Left kidney (tissue), 1 donor: ENCODE measurements at regions not wholly inside any gene's neighbourhood (a gene's known extent, or its start where the extent isn't known, plus 50 kb on each side); places are given as distances from the start of the nearest gene placed in this dataset.
"Not testable (repeated sequence)": the region's sequence is repeated elsewhere in the genome, so short reads cannot be mapped to it uniquely, and the experiment has no call there.

ENCODE experiments used
- DNase-seq: peaks from one replicate; pipeline ENCODE4 v3.0.0-alpha.2; 2013

GRCh38 chr9:113705306-113705927, 170.7 kb upstream of the ZNF618 start:
- DNase-seq: peak; percentile 33

DNA sequence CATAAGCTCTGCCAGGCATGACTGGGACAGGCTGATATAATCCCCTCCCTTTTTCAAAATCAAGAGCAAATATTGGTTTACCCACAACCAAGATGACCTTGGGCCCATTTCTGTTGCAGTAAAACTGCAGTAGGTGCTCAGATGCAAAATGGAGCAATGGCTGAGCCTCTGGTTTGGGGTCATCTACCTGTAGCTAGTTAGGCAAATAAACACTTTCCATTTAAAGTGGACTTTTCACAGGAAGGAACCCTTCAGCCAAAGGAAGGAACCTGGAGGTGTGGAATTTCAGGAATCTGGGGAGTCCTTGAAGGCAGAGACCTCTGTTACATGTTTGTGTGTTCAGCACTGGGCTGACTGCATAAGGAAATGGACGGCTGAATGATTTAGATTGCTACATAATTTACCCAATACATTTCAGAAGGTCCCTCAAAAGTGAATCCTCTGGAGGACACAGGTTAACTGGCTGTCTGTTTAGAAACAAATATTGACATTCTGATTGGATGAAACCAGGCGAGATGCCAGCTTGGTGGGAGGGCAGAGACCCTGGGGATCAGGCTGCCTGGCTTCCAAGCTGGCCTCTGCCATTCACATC, 170.1 kb upstream of the ZNF618 start:
- no peak for DNase-seq

DNA sequence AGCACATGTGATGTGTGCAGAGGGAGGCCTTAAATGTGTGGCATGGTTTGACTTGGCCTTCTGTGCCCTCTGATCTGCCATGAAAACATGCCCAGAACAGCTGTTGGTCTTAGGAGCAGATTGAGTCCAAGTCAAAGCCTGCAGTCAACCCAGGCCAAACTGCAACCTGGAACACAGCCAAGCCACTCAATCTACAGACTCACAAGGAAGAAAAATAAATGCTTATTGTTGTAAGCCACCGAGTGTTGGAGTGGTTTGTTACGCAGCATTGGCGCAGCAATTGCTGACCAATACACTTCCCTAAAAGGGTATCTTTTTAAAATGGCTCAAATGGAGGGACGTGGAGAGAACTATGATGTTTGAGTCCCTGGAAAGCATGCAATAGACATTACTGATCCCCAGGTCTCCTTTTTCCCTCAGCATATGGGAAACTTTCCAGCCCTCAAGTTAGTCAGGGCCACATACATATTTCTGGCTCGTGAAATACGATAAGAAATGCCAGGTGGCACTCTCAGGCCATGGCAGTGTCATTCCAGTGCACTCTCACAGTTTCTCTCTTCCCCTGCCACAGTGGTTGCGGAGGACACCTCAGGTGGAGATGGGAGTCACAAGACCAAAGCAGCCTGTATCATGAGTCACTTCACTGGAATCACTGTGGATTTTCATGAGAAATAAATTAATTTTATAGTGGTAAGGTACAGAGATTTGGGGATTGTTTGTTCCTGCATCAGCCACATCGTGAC, 168.0 kb upstream of the ZNF618 start:
- DNase-seq: no peak

DNA sequence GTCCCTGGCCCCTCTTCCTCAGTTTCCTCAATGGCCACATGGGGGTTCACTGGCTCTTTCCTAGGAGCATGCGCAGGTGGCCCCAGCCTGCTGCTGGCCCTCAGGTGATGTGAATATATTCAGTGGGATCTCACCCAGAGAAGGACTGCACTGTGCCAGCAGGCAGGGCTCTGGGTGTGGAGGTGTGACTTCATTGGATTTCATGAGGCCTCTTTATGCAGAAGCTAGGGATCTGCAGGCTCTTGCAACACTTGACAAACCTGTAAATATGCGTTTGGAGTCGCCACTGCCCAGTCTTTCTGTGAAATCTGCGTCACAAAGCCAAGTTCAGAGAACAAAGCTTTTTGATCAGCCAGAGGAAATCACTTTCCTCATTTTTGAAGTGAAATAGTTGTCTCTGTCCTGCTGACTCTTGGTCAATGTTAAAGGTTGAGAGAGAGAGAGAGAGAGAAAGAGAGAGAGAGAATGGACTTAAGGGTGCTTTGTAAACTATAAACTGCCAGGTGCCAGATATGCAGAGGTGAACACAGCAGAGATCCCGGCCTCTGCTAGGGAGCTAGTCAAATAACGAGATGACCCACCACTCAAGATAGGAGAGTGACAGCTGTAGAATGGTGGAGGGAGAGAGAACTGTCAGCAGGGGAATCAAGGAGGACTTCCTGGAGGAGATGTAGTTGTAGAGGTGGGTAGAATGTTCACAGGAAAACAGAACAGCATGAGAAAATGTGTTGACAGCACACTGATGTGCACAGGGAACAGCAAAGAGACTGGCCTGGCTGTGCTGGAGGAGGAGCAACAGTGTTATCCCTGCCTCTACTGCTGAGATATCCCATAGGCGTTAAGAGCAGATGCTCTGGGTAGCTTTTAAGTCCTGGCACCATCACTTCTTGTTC, 167.0 kb upstream of the ZNF618 start:
- DNase-seq: no peak

- DNase-seq: no peak
These were observed 166.4 kb upstream of the ZNF618 start for GRCh38 chr9:113709721-113710120.

DNA sequence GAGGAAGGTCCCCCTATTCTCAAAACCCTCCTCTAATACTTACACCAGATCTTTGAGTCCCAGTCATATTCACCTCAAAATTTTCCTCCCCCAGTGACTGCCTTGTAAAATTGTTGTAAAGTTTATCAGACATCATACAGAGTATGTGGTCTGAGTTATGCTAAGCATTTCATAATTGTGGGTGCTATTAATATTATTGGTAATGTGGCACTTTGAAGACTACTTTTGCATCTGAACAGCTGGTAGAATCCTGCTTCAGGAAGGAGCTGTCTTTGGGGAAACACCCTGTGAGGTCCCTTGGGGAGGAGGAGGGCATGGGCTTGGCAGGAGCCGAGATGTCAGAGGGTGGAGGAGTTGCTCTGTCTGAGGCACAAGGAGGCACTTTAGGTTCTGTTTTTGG, 164.9 kb upstream of the ZNF618 start:
- no peak for DNase-seq

DNA sequence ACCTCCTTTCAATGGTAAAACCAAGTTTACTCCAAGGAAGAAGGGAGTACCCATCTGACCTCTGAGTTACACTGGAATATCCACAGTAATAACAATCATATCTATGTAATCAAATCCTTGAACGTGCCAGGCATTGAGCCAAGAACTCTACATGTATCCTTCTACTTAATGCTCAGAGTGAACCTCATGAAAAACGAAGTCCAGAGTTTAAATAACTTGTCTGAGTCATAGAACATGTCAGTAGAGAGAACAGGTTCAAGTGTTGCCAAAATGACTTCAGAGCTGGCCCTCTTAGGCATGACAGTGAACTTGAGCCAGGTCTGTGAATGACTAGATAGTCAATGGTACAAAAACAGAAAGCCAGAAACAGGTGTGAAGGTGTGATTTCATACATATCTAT, 164.1 kb upstream of the ZNF618 start:
- DNase-seq: no peak

- DNase-seq: no peak
These were observed 161.0 kb upstream of the ZNF618 start for GRCh38 chr9:113715086-113715485.

DNA sequence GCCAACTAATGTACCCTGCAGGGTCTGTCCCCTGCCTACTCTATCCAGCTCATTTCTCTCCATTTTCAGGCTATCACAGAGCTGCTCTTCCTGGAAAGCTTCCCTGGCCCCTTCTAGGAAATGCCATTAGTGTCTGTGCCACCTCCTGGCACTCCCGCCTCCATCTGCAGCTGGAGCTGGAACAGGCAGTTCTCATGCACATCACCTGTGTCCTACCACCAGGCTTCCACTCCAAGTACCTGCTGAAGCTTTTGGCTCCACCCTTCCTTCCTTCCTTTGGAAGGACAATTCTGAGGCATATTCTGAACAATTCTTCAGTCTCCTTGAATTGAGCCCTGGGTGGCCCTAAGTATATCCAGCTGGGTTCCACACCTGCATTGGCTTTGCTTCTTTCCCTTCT, 156.2 kb upstream of the ZNF618 start:
- DNase-seq: no peak

GRCh38 chr9:113720495-113720894, 155.6 kb upstream of the ZNF618 start:
- no peak for DNase-seq

DNA sequence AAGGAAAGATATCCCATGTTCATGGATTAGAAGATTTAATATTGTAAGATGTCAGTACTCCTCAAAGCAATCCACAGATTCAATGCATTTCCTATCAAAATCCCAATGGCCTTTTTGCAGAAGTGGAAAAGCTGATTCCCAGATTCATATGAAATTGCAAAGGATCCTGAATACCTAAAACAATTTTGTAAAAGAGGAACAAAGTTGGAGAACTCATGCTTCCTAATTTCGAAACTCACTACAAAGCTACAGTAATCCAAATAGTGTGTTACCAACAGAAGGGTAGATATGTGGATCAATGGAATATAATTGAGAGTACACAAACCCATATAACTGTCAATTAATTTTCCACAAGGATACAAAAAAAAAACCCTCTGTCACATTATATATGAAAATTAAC, 154.3 kb upstream of the ZNF618 start:
- DNase-seq: no peak

- no peak for DNase-seq
These were observed 151.9 kb upstream of the ZNF618 start for GRCh38 chr9:113724202-113724601.

GRCh38 chr9:113728989-113729388, 147.1 kb upstream of the ZNF618 start:
- no peak for DNase-seq

GRCh38 chr9:113734826-113735225, 141.3 kb upstream of the ZNF618 start:
- no peak for DNase-seq

- DNase-seq: peak; percentile 75
These were observed 138.4 kb upstream of the ZNF618 start for GRCh38 chr9:113737517-113738271.

DNA sequence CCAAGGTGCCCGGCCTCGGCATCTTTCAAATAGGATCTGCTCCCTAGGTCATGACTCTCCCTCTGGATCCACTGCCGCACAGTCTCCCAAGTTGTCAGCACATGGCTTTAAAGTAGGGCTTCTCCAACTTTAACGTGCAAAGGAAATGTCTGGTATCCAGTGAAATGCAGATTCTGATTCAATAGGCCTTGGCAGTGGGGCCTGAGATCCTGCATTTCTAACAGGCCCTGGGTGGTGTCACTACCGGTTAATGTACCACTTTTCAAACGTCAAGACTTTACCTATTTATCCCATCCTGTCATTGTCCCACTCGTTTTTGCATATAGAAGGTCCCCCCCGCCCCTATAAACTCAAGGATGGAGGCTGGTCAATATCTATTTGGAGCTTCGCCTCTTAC, 137.6 kb upstream of the ZNF618 start:
- DNase-seq: no peak

DNA sequence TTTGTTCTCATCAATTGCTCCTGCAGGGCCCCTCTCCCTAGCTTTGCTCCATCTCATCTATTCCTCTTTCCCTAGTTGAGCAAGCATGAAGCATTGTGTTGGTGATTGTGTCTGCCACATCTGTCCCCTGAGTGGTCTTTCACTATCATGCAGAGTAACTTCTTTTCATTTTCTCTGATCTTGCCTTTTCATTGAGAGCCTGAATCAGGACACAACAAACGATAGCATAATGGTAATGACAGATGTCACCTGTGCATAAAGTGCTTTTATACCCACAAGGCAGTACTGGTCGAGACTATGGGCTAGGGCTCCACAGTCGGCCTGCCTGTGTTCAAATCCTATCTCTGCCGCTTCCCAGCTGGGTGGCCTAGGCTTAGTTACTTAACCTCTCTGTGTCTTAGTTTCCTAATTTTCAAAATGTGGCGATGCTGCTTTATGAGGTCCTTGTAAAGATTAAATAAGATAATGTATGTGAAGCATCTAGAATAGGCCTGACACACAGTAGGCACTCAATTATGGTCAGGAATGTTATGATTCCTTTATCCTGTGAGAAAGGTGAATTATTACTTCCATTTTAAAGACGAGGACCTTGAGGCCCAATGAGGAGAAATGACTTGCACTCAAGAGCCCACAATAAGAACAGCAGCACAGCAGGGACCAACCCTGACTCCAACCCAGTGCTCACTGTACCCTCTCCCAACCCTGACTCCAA, 137.1 kb upstream of the ZNF618 start:
- no peak for DNase-seq

GRCh38 chr9:113739605-113740507, 136.3 kb upstream of the ZNF618 start:
- DNase-seq: not testable (repeated sequence)

GRCh38 chr9:113740508-113741500, 135.3 kb upstream of the ZNF618 start:
- DNase-seq: not testable (repeated sequence)
